ENCODE measurements at regions not wholly inside any gene's neighbourhood (a gene's known extent, or its start where the extent isn't known, plus 50 kb on each side); places are given as distances from the start of the nearest gene placed in this dataset.
A peak's percentile ranks its signal among the peaks of the same experiment; 100 is the strongest.

DNA sequence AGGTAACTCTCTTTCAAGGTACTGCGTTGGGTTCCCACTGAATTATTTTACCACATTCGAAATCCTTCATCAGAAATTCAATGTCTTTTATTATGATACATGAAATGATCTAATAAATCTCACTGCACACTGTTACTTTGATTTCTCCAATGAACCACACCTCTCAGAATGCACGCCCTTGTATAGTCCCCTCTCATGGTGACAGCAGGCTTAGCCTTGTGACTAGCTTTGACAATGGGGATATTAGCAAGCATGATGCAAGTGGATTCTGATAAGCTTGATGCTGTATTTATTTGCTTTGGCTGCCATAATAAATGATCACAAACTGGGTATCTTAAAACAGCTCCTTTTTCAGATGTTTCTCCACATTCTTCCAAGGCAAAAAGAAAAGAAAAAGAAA is 100.4 kb upstream of the ETV6 start:
- no peak for DNase-seq (ENCODE audit: insufficient read length, low spot score)
- FAIRE-seq: no peak
- no peak for TF ChIP-seq POLR2AphosphoS5 (IDR thresholded peaks at IDR 0.05; ENCODE audit: low read depth, low read length)
- no peak for TF ChIP-seq TAF1 (IDR thresholded peaks at IDR 0.05; ENCODE audit: low read depth, low read length)

DNA sequence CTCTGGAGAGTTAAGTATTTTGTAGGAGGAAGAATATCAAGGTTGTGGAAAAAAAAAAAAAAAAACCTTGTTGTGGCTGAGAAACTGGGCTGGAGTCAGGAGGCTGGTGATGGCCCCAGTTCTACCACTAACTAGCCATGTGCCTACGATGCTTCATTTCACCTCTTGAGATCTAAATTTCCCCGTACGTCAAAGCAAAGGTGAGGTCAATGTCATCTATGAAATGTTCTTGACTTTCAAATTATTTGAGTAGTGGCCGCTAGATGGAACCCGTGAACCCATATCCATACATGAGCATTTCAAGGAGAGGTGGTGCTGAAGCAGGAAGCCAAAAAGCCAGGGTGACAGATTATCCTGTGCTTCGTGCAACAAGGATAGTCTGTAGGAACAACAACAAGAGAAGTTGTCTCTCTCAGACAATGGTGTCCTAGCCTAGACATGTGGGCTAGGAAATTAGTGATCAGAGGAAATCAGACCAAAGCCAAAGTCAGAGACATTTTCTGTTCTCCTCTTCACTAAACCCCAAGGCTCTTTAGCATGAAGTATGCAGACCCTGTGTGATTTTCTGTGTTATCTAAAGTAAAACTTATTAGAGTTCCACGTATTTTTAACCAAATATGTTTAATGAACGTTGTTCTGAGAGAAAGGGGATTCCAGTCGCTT is 95.5 kb upstream of the ETV6 start:
- TF ChIP-seq SPI1 (IDR thresholded peaks at IDR 0.05; ENCODE audit: low read depth, low read length) (no peak), POLR2AphosphoS5 (IDR thresholded peaks at IDR 0.05; ENCODE audit: low read depth, low read length) (peak; percentile 74; the same call in 1 of the 2 replicates), TAF1 (IDR thresholded peaks at IDR 0.05; ENCODE audit: low read depth, low read length) (no peak), PAX5 (IDR thresholded peaks at IDR 0.05; ENCODE audit: insufficient read depth, low read length, severe bottlenecking) (no peak), POLR2A (IDR thresholded peaks at IDR 0.05; ENCODE audit: low read depth, low read length) (peak; percentile 71; the same call in 1 of the 2 replicates), POU2F2 (IDR thresholded peaks at IDR 0.05; ENCODE audit: low read depth, low read length) (no peak)
- DNase-seq (ENCODE audit: insufficient read length, low spot score): peak; percentile 39
- peak; percentile 95 for FAIRE-seq

DNA sequence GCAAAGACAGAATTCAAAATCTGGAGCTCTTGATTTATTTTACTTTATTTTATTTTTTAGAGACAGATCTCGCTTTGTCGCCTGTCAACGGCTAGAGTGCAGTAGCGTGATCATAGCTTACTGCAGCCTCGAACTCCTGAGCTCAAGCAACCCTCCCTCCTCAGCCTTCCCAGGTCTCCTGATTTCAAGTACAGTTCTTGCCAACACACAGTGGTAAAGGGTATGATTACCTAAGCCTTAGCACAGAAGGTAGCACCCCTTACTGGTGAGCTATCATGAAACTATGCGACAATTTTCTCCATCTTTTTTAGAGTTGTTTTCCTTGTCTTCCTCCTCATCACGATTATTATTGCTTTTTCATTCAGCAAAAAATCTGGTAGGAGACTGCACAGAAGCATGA is 94.3 kb upstream of the ETV6 start:
- TF ChIP-seq TAF1 (IDR thresholded peaks at IDR 0.05; ENCODE audit: low read depth, low read length) (no peak), POLR2A (IDR thresholded peaks at IDR 0.05; ENCODE audit: low read depth, low read length) (no peak), POLR2AphosphoS5 (IDR thresholded peaks at IDR 0.05; ENCODE audit: low read depth, low read length) (no peak), POU2F2 (IDR thresholded peaks at IDR 0.05; ENCODE audit: low read depth, low read length) (no peak), PAX5 (IDR thresholded peaks at IDR 0.05; ENCODE audit: insufficient read depth, low read length, severe bottlenecking) (no peak), SPI1 (IDR thresholded peaks at IDR 0.05; ENCODE audit: low read depth, low read length) (no peak)
- FAIRE-seq: no peak

DNA sequence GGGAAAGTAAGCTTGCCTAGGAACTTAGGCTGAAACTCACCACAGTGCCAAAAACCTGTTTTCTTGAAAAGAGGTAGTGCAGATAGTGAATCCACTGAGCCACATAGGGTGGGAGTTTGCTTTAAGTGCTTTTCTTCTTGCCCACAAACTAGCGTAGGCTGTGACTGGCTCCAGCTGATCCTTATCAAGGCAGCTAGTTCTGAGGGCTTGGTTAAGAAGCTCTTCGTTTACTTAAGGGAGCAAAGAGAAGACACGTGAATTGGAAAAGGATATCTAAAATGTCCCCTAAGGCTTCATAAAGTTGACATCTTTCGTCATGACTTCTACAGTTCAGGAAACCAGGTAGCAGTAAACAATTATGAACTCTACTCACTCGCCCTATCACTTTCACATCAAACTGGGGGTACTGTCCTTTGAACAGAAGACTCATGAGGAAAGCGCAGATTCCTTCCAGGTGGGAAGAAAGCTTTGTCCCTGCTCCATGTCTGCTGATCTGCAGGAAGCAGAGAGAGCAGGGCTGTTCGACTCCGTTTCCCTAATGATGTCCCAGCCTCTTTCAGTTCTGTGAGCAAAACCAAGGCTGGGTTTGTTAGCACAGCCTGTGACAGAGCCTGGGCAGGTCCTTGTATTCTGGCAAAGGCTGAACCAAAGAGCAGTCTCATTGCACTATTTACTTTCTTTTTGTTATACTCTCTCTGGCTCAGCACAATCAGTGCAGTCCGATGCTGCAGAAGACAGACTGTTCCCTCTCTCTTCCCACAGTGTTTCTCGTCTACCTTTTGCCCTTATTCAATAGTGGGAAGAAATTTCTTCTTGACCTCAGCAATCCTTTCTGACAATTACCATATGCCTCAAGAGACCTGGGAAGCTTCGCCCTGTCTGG is 93.5 kb upstream of the ETV6 start:
- FAIRE-seq (peak; percentile 90), DNase-seq (ENCODE audit: insufficient read length, low spot score) (no peak)

More for the DNA sequence above, 94.3 kb upstream of the ETV6 start:
- DNase-seq (ENCODE audit: insufficient read length, low spot score): no peak

DNA sequence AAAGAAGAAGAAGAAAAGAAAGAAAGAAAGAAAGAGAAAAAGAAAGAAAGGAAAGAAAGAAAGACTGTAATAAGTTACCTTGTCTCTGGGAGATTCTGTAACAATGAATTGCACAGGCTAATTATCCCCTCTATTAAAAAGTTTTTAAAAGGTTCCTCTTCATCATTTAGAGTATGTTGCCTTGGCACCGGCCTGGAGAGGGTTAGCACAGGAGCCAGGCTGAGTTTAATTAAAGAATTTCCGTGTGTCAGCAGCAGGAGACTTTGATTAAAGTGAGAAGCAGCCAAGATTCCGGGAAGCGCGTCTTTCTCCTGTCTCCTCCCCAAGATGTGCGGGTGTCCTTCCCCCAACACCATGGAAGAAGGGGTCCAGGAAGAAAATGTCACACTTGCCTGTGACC is 92.8 kb upstream of the ETV6 start:
- no peak for FAIRE-seq
- DNase-seq (ENCODE audit: insufficient read length, low spot score): no peak
- TF ChIP-seq POU2F2 (IDR thresholded peaks at IDR 0.05; ENCODE audit: low read depth, low read length) (no peak), PAX5 (IDR thresholded peaks at IDR 0.05; ENCODE audit: insufficient read depth, low read length, severe bottlenecking) (no peak), TAF1 (IDR thresholded peaks at IDR 0.05; ENCODE audit: low read depth, low read length) (no peak), POLR2AphosphoS5 (IDR thresholded peaks at IDR 0.05; ENCODE audit: low read depth, low read length) (no peak), SPI1 (IDR thresholded peaks at IDR 0.05; ENCODE audit: low read depth, low read length) (no peak)

More for the DNA sequence above, 93.5 kb upstream of the ETV6 start:
- TF ChIP-seq TAF1 (IDR thresholded peaks at IDR 0.05; ENCODE audit: low read depth, low read length) (peak; percentile 73; the same call in 1 of the 2 replicates), SPI1 (IDR thresholded peaks at IDR 0.05; ENCODE audit: low read depth, low read length) (peak; percentile 81), POU2F2 (IDR thresholded peaks at IDR 0.05; ENCODE audit: low read depth, low read length) (no peak; the same call in 1 of the 2 replicates), POLR2AphosphoS5 (IDR thresholded peaks at IDR 0.05; ENCODE audit: low read depth, low read length) (peak; percentile 68), POLR2A (IDR thresholded peaks at IDR 0.05; ENCODE audit: low read depth, low read length) (peak; percentile 41), PAX5 (IDR thresholded peaks at IDR 0.05; ENCODE audit: insufficient read depth, low read length, severe bottlenecking) (no peak)

DNA sequence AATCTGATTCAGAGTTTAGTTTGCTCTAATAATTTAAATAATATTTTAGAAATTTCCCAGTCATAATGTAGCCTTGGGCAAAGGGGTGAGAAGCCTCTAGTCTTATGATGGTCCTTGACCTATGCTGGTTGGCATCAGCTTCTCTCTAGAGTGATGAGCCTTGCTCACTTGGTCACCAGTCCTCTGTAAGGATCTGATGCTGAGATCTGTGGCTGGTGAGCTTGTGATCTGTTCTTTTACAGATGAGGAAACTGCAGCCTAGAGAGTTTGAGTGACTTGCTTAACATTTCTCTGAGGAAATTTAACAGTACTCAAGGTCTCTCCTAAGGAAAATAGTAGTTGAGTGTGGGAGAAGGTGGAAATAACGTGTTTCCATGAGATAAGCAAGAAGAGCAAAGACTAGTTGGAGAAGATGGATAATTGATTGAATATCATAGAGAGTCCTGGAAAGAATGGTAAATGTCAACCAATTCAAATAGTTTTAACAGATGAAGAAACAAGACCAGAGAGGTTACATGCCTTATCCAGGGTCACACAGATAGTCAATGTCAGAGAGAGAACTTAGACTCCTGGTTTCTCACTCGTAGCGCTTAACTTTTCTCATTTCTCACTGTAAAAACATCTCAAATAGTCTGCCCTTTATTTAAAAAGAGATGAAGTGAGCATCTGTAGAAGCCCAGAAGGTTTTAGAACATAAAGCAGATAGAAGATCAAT is 89.7 kb upstream of the ETV6 start:
- TF ChIP-seq TAF1 (IDR thresholded peaks at IDR 0.05; ENCODE audit: low read depth, low read length) (no peak), PAX5 (IDR thresholded peaks at IDR 0.05; ENCODE audit: insufficient read depth, low read length, severe bottlenecking) (no peak), SPI1 (IDR thresholded peaks at IDR 0.05; ENCODE audit: low read depth, low read length) (no peak)
- DNase-seq (ENCODE audit: insufficient read length, low spot score) (no peak), FAIRE-seq (no peak)

DNA sequence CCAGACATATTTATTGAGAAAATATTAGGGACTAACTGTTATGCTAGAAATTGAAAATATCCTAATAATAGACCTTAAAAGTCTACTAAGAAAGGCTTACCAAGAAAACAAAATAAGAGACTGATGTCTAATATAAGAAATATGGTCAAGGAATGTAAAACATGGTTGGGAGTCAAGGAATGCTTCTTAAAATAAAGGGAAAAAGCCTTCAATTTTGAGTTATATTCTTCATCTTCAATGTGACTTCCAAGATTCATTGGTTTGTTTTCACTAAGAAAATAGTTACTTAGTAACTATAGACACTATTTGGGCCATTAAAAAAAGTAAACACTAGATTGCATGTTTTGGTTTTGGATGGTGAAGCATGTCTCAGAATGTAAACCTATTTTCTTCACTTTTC is 88.1 kb upstream of the ETV6 start:
- no peak for TF ChIP-seq TAF1 (IDR thresholded peaks at IDR 0.05; ENCODE audit: low read depth, low read length)
- TF ChIP-seq POLR2A (IDR thresholded peaks at IDR 0.05; ENCODE audit: low read depth, low read length): no peak
- no peak for TF ChIP-seq POLR2AphosphoS5 (IDR thresholded peaks at IDR 0.05; ENCODE audit: low read depth, low read length)
- no peak for TF ChIP-seq PAX5 (IDR thresholded peaks at IDR 0.05; ENCODE audit: insufficient read depth, low read length, severe bottlenecking)
- no peak for TF ChIP-seq SPI1 (IDR thresholded peaks at IDR 0.05; ENCODE audit: low read depth, low read length)
- no peak for TF ChIP-seq POU2F2 (IDR thresholded peaks at IDR 0.05; ENCODE audit: low read depth, low read length)
- FAIRE-seq (no peak), DNase-seq (ENCODE audit: insufficient read length, low spot score) (no peak)

DNA sequence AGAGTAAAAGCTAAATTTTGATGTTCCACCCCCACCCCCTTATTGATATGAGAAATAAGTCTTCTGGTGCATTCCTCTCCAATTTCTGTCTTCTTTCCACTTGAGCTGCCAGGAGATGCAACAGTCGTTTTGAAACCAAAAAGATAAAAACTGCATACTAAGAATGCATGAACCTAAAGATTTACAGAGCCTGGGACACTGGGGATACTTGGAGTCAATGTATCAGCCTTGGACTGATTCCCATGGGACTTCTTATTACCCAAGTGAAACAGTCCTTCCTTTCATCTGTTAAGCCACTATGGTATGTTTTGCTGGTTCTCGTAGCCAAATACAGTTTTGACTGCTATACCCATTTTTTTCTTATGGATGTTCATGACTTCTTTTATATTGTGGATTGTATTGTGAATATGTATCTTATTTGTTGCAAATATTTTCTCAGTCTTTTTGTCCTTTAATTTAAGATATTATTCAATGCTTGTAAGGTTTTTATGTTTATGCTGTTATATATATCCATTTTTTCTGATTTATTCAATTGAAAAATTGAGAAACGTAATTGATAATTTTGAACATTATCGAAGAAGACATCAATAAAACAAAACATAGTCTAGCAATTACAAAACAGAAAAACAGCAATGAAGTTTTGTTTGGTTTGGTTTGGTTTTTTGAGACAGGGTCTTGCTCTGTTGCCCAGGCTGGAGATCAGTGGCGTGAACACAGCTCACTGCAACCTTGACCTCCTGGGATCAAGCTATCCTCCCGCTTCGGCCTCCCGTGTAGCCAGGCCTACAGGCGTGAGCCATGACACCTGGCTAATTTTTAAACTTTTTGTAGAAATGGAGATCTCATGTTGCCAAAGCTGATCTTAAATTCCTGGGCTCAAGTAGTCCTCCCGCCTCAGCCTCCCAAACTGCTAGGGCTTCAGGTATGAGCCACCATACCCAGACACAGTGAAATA is 85.4 kb upstream of the ETV6 start:
- DNase-seq (ENCODE audit: insufficient read length, low spot score) (no peak), FAIRE-seq (peak; percentile 59)
- TF ChIP-seq TAF1 (IDR thresholded peaks at IDR 0.05; ENCODE audit: low read depth, low read length): no peak
- 0 out of 2 replicates have a peak, but pooled peaks have one; percentile 19 for TF ChIP-seq POLR2AphosphoS5 (IDR thresholded peaks at IDR 0.05; ENCODE audit: low read depth, low read length)
- TF ChIP-seq POU2F2 (IDR thresholded peaks at IDR 0.05; ENCODE audit: low read depth, low read length): no peak
- peak; percentile 3; the same call in 1 of the 2 replicates for TF ChIP-seq POLR2A (IDR thresholded peaks at IDR 0.05; ENCODE audit: low read depth, low read length)
- no peak for TF ChIP-seq SPI1 (IDR thresholded peaks at IDR 0.05; ENCODE audit: low read depth, low read length)
- no peak for TF ChIP-seq PAX5 (IDR thresholded peaks at IDR 0.05; ENCODE audit: insufficient read depth, low read length, severe bottlenecking)
